ENCODE measurements at regions not wholly inside any gene's neighbourhood (a gene's known extent, or its start where the extent isn't known, plus 50 kb on each side); places are given as distances from the start of the nearest gene placed in this dataset.
A peak's percentile ranks its signal among the peaks of the same experiment; 100 is the strongest.

- no peak overlapping the region for H3K4me3 ChIP-seq (ENCODE audit: low read depth in 1 of 5, low read length in 5 of 5)
- no peak overlapping the region for H3K27ac ChIP-seq (ENCODE audit: low read depth, low read length)
- H3K9ac ChIP-seq (ENCODE audit: low read length in 5 of 5), result no peak overlapping the region
- no peaks in the 10 kb centered on the region for H3K9me3 ChIP-seq (ENCODE audit: control insufficient read depth in 5 of 5, low read length in 5 of 5)
- peaks cover 0 to 16% (median 15%) of the 10 kb centered on the region in 5 donors for H3K4me1 ChIP-seq (ENCODE audit: control insufficient read depth in 5 of 5, insufficient read depth in 5 of 5, low read length in 5 of 5)
- H3K27me3 ChIP-seq (ENCODE audit: control insufficient read depth in 5 of 5, insufficient read depth in 4 of 5, low read length in 5 of 5), result peaks cover 47 to 66% (median 56%) of the 10 kb centered on the region in 5 donors
- H3K36me3 ChIP-seq (ENCODE audit: control insufficient read depth in 5 of 5, insufficient read depth in 5 of 5, low read length in 5 of 5), result no peaks in the 10 kb centered on the region
Measured at GRCh38 chr5:73304381-73304780, 131.4 kb downstream of the TMEM174 start.

GRCh38 chr5:73303148-73304079, 130.4 kb downstream of the TMEM174 start:
- Histone ChIP-seq H3K4me3 (ENCODE audit: low read depth in 1 of 5, low read length in 5 of 5) (peak overlapping the region in 2 of 5 donors; percentile 12 to 42), H3K4me1 (ENCODE audit: control insufficient read depth in 5 of 5, insufficient read depth in 5 of 5, low read length in 5 of 5) (peaks cover 0 to 26% (median 25%) of the 10 kb centered on the region in 5 donors), H3K9me3 (ENCODE audit: control insufficient read depth in 5 of 5, low read length in 5 of 5) (no peaks in the 10 kb centered on the region), H3K36me3 (ENCODE audit: control insufficient read depth in 5 of 5, insufficient read depth in 5 of 5, low read length in 5 of 5) (no peaks in the 10 kb centered on the region), H3K27me3 (ENCODE audit: control insufficient read depth in 5 of 5, insufficient read depth in 4 of 5, low read length in 5 of 5) (peaks cover 56 to 76% (median 66%) of the 10 kb centered on the region in 5 donors), H3K9ac (ENCODE audit: low read length in 5 of 5) (no peak overlapping the region), H3K27ac (ENCODE audit: low read depth, low read length) (no peak overlapping the region)

- peak overlapping the region in 1 of 5 donors; percentile 42 for H3K4me3 ChIP-seq (ENCODE audit: low read depth in 1 of 5, low read length in 5 of 5)
- H3K9me3 ChIP-seq (ENCODE audit: control insufficient read depth in 5 of 5, low read length in 5 of 5), result no peaks in the 10 kb centered on the region
- H3K9ac ChIP-seq (ENCODE audit: low read length in 5 of 5), result no peak overlapping the region
- H3K4me1 ChIP-seq (ENCODE audit: control insufficient read depth in 5 of 5, insufficient read depth in 5 of 5, low read length in 5 of 5), result peaks cover 0 to 31% (median 29%) of the 10 kb centered on the region in 5 donors
- H3K27me3 ChIP-seq (ENCODE audit: control insufficient read depth in 5 of 5, insufficient read depth in 4 of 5, low read length in 5 of 5), result peaks cover 62 to 82% (median 73%) of the 10 kb centered on the region in 5 donors
- no peaks in the 10 kb centered on the region for H3K36me3 ChIP-seq (ENCODE audit: control insufficient read depth in 5 of 5, insufficient read depth in 5 of 5, low read length in 5 of 5)
- H3K27ac ChIP-seq (ENCODE audit: low read depth, low read length), result no peak overlapping the region
Measured at GRCh38 chr5:73302797-73303147, 129.8 kb downstream of the TMEM174 start.

GRCh38 chr5:73301208-73301901, 128.4 kb downstream of the TMEM174 start:
- H3K27me3 ChIP-seq (ENCODE audit: control insufficient read depth in 5 of 5, insufficient read depth in 4 of 5, low read length in 5 of 5), result peaks cover 72 to 95% (median 85%) of the 10 kb centered on the region in 5 donors
- no peak overlapping the region for H3K27ac ChIP-seq (ENCODE audit: low read depth, low read length)
- no peaks in the 10 kb centered on the region for H3K36me3 ChIP-seq (ENCODE audit: control insufficient read depth in 5 of 5, insufficient read depth in 5 of 5, low read length in 5 of 5)
- peaks cover 1 to 31% (median 29%) of the 10 kb centered on the region in 5 donors for H3K4me1 ChIP-seq (ENCODE audit: control insufficient read depth in 5 of 5, insufficient read depth in 5 of 5, low read length in 5 of 5)
- H3K9ac ChIP-seq (ENCODE audit: low read length in 5 of 5), result no peak overlapping the region
- H3K4me3 ChIP-seq (ENCODE audit: low read depth in 1 of 5, low read length in 5 of 5), result no peak overlapping the region
- H3K9me3 ChIP-seq (ENCODE audit: control insufficient read depth in 5 of 5, low read length in 5 of 5), result no peaks in the 10 kb centered on the region

- Histone ChIP-seq H3K9me3 (ENCODE audit: control insufficient read depth in 5 of 5, low read length in 5 of 5) (no peaks in the 10 kb centered on the region), H3K27me3 (ENCODE audit: control insufficient read depth in 5 of 5, insufficient read depth in 4 of 5, low read length in 5 of 5) (peaks cover 72 to 95% (median 86%) of the 10 kb centered on the region in 5 donors), H3K36me3 (ENCODE audit: control insufficient read depth in 5 of 5, insufficient read depth in 5 of 5, low read length in 5 of 5) (no peaks in the 10 kb centered on the region), H3K27ac (ENCODE audit: low read depth, low read length) (no peak overlapping the region), H3K9ac (ENCODE audit: low read length in 5 of 5) (no peak overlapping the region), H3K4me3 (ENCODE audit: low read depth in 1 of 5, low read length in 5 of 5) (no peak overlapping the region), H3K4me1 (ENCODE audit: control insufficient read depth in 5 of 5, insufficient read depth in 5 of 5, low read length in 5 of 5) (peaks cover 1 to 31% (median 29%) of the 10 kb centered on the region in 5 donors)
Measured at GRCh38 chr5:73300337-73301207, 127.6 kb downstream of the TMEM174 start.

GRCh38 chr5:73299665-73300336, 126.8 kb downstream of the TMEM174 start:
- Histone ChIP-seq H3K27me3 (ENCODE audit: control insufficient read depth in 5 of 5, insufficient read depth in 4 of 5, low read length in 5 of 5) (peaks cover 72 to 93% (median 84%) of the 10 kb centered on the region in 5 donors), H3K4me1 (ENCODE audit: control insufficient read depth in 5 of 5, insufficient read depth in 5 of 5, low read length in 5 of 5) (peaks cover 1 to 31% (median 29%) of the 10 kb centered on the region in 5 donors), H3K9ac (ENCODE audit: low read length in 5 of 5) (no peak overlapping the region), H3K4me3 (ENCODE audit: low read depth in 1 of 5, low read length in 5 of 5) (peak overlapping the region in 2 of 5 donors; percentile 27 to 35), H3K36me3 (ENCODE audit: control insufficient read depth in 5 of 5, insufficient read depth in 5 of 5, low read length in 5 of 5) (no peaks in the 10 kb centered on the region), H3K27ac (ENCODE audit: low read depth, low read length) (no peak overlapping the region), H3K9me3 (ENCODE audit: control insufficient read depth in 5 of 5, low read length in 5 of 5) (no peaks in the 10 kb centered on the region)

GRCh38 chr5:73298772-73299630, 126.0 kb downstream of the TMEM174 start:
- H3K27ac ChIP-seq (ENCODE audit: low read depth, low read length), result no peak overlapping the region
- peaks cover 65 to 85% (median 76%) of the 10 kb centered on the region in 5 donors for H3K27me3 ChIP-seq (ENCODE audit: control insufficient read depth in 5 of 5, insufficient read depth in 4 of 5, low read length in 5 of 5)
- peak overlapping the region in 2 of 5 donors; percentile 27 to 35 for H3K4me3 ChIP-seq (ENCODE audit: low read depth in 1 of 5, low read length in 5 of 5)
- no peaks in the 10 kb centered on the region for H3K9me3 ChIP-seq (ENCODE audit: control insufficient read depth in 5 of 5, low read length in 5 of 5)
- H3K9ac ChIP-seq (ENCODE audit: low read length in 5 of 5), result no peak overlapping the region
- peaks cover 1 to 31% (median 29%) of the 10 kb centered on the region in 5 donors for H3K4me1 ChIP-seq (ENCODE audit: control insufficient read depth in 5 of 5, insufficient read depth in 5 of 5, low read length in 5 of 5)
- no peaks in the 10 kb centered on the region for H3K36me3 ChIP-seq (ENCODE audit: control insufficient read depth in 5 of 5, insufficient read depth in 5 of 5, low read length in 5 of 5)

GRCh38 chr5:73298251-73298771, 125.3 kb downstream of the TMEM174 start:
- Histone ChIP-seq H3K9ac (ENCODE audit: low read length in 5 of 5) (no peak overlapping the region), H3K27me3 (ENCODE audit: control insufficient read depth in 5 of 5, insufficient read depth in 4 of 5, low read length in 5 of 5) (peaks cover 58 to 78% (median 72%) of the 10 kb centered on the region in 5 donors), H3K27ac (ENCODE audit: low read depth, low read length) (no peak overlapping the region), H3K4me1 (ENCODE audit: control insufficient read depth in 5 of 5, insufficient read depth in 5 of 5, low read length in 5 of 5) (peaks cover 1 to 26% (median 24%) of the 10 kb centered on the region in 5 donors), H3K36me3 (ENCODE audit: control insufficient read depth in 5 of 5, insufficient read depth in 5 of 5, low read length in 5 of 5) (no peaks in the 10 kb centered on the region), H3K9me3 (ENCODE audit: control insufficient read depth in 5 of 5, low read length in 5 of 5) (no peaks in the 10 kb centered on the region), H3K4me3 (ENCODE audit: low read depth in 1 of 5, low read length in 5 of 5) (peak overlapping the region in 1 of 5 donors; percentile 24)
